ENCODE measurements at regions not wholly inside any gene's neighbourhood (a gene's known extent, or its start where the extent isn't known, plus 50 kb on each side); places are given as distances from the start of the nearest gene placed in this dataset.
A peak's percentile ranks its signal among the peaks of the same experiment; 100 is the strongest.
"Not testable (repeated sequence)": the region's sequence is repeated elsewhere in the genome, so short reads cannot be mapped to it uniquely, and the experiment has no call there.

- DNase-seq: no peak
Observed at GRCh38 chr17:56690441-56691291, 97.2 kb downstream of the NOG start.

DNA sequence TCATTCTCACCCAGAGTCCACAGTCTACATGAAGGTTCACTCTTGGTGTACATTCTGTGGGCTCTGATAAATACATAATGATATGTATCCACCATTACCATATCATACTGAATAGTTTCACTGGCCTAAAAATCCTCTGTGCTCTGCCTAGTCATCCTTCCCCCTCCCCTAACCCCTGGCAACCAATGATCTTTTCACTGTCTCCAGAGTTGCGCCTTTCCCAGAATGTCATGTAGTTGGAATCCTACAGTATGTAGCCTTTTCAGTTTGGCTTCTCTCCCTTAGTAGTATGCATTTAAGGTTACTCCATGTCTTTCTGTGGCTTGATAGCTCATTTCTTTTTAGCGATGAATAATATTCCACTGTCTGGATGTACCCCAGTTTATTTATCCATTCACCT, 101.3 kb downstream of the NOG start:
- DNase-seq: no peak

DNA sequence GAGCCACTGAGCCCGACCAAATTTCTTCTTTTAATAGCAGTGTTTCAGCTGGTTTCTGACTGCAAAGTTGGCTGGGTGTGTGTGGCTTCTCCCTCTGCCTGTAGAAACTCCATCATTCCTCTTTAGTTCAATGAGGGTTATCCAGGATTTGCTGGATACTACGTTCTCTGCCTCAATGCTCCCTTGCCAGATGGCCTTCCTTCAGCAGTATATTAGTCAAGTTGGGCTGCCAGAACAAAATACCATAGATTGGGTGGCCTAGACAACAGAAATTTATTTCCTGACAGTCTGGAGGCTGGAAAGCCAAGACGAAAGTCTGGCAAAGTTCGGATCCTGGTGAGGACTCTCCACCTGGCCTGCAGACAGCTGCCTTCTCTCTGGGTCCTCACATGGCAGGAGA, 103.7 kb downstream of the NOG start:
- DNase-seq: no peak

- no peak for DNase-seq
Observed at GRCh38 chr17:56699186-56699894, 105.8 kb downstream of the NOG start.

GRCh38 chr17:56700919-56701420, 107.5 kb downstream of the NOG start:
- DNase-seq: no peak

DNA sequence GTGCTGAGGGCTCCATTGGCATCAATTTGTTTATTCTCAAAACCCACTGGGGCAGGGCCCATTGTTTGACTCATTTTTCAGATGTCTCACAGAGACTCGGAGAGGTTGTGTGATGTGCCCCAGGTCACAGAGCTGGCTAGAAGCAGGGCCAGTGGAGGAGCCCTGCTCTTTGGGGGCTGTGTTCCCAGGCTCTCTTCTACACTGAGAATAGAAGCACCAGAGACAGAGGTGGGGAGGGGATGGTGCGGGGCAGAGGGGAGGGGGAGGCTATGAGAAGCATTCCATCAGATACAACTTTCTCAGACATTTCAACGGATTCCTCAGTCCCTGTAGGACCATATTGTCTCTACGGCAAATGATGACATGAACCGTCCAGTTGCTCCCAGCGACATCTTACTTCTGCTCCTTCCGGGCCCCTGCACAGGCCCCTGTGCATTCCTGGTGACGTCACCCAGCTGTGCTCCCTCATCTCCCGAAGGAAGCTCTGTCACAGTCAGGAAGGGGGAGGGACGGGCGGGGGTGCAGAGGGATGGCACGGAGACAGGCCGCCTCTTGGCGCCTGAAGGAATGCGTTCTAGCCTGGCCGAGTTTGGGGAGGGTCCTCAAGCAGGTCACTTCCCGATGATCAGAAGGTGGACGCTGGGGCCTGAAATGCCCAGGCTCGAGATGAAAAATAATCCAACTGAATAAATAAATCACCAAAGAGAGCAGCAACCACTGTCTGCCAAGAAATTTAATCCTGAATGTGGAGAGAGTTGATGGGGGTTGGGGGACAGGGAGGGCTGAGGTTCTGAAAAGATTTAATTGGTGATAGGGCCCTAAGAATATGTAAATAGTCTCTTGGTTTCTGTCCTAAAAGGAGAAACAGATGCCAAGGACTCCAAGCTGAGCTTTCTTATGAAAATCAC, 114.1 kb downstream of the NOG start:
- DNase-seq: no peak

DNA sequence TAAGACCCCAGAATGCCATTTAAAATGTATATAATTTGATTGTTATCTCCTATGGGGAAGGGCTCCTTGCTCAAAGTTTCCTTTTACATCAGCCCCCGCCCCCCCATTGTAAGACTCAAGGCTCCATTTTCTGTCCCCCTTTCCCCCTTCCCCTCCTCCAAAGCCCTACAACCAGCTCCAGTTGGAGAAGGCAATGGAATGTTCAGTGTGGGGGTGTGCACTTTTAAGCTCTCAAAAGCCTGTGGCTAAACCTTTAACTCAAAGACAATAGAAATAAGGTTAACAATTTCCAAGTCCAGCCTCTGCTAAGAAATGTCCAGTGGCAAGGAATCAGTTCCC, 114.7 kb downstream of the NOG start:
- DNase-seq: no peak

- DNase-seq: no peak
Observed at GRCh38 chr17:56708670-56709410, 115.3 kb downstream of the NOG start.

GRCh38 chr17:56710986-56711385, 117.5 kb downstream of the NOG start:
- DNase-seq: no peak

DNA sequence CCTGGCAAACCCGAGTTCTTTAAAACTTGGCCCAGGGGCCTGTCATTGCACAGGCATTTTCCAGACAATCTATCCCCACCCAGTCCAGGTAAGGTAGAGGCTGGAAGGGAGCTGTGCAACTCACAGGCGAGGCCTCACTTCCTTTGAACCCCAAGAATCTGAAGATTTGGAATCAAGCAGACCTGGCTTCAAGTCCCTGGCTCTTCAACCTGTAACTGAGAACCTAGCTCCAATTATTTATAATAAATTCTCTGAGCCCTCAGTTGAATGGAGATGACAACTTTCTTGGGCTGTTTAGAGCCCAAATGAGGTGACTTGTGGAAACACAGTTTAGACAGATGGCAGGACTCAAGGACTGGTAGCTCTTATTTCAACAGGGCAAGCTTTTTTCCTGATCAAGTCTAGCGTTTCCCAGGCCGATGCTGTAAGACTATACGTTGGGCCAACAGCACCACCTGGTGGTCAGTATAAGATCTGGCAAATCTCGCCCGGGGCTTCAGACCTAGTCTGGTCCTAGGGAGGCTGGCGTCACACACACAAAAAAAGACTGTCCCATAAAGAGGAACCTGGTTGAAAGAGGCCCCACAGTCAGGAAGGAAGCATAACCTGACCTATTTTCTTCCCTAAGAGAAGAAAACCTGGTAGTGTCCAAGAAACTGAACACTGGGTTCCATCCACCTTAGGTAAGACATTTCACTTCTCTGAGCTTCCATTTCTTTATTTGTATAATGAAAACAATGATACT, 117.9 kb downstream of the C17orf67 start:
- DNase-seq: peak in 52 of 56 donors; percentile 2 to 85 (median 46)

- peak in 1 of 56 donors; percentile 7 for DNase-seq
Observed at GRCh38 chr17:56717471-56717870, 116.2 kb downstream of the C17orf67 start.

DNA sequence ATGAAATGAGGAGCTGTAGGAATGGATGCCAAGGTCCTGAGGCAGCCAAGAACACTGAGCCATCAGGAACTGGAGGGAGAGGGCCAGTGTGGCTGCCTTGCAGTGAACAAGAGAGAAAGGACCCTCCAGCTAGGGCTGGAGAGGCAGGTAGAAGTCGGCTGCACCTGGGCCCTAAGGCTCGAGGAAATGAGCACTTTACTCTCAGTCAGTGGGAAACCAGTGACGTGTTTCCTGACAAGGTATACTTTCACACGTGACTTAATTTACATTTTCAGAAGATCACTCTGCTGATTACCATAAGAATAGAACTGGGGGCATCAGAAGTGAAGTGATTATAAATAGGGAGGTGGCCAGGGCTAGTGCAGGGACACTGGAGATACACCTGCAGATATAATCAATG, 115.2 kb downstream of the C17orf67 start:
- no peak for DNase-seq

DNA sequence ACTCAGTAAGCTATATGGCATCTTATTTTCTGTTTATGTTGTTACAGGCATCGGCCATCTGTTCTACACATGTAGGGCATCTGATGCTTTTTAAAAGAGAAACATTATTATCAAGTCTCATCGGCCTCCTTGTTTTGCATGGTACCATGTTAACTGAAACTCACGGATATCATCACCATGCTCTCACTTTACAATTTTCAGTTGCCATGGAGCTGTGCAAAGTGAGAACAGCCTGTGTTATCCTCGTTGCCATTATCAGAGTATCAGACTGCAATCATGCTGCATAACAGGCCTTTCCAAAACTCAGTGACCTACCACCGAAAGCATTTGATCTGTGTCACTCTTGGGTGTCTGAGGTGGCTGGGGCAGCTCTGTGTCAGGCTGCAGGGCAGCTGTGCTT, 110.3 kb downstream of the C17orf67 start:
- peak in 3 of 56 donors; percentile 10 to 25 (median 22) for DNase-seq

- no peak for DNase-seq
Observed at GRCh38 chr17:56724664-56725063, 109.1 kb downstream of the C17orf67 start.

- no peak for DNase-seq
Observed at GRCh38 chr17:56725144-56725543, 108.6 kb downstream of the C17orf67 start.

GRCh38 chr17:56727876-56728617, 105.7 kb downstream of the C17orf67 start:
- DNase-seq: no peak

DNA sequence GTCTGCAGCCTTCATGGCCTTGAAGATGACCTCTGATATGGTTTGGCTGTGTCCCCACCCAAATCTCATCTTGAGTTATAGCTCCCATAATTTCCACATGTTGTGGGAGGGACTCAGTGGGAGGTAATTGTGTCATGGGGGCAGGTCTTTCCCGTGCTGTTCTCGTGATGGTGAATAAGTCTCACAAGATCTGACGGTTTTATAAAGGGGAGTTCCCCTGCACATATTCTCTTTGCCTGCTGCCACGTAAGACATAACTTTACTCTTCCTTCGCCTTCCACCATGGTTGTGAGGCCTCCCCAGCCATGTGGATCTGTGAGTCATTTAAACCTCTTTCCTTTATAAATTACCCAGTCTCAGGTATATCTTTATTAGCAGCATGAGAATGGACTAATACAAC, 102.6 kb downstream of the C17orf67 start:
- DNase-seq: not testable (repeated sequence)

- DNase-seq: no peak
Observed at GRCh38 chr17:56733833-56734232, 99.9 kb downstream of the C17orf67 start.

DNA sequence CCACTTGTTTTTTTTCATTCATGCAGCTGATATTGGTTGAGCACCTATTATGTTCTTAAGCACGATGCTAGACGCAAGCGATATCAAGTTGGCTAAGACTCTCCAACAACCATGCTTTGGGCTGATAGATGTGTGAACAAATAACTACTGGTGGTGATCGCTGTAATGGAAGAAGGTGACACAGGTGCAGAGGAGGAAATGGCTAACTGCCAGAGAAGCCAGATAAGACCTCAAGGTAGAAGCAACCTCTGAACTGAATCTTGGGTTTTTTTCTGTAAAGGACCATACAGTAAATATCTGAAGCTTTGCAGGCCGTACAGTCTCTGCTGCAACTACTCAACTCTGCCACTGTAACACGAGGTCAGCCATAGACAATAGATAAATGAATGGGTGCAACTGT, 97.9 kb downstream of the C17orf67 start:
- no peak for DNase-seq
